ENCODE measurements at regions not wholly inside any gene's neighbourhood (a gene's known extent, or its start where the extent isn't known, plus 50 kb on each side); places are given as distances from the start of the nearest gene placed in this dataset.

DNA sequence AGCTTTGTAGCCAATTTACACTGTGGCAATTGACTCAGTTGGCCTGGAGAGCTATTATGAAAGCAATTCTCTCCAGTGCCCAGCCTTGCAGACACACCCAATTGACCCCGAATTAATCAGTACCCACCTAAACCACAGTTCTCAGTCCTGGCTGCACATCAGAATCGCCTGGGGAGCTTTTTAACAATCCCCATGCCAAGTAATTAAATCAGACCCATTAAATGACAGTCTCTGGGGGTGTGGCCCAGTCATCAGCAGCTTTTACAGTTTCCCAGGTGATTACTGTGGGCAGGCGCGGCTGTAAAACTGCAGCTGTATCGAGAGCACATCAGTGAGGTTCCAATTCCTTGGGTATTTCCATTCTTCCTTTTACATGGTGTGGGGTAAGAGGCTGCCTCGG lies 460.9 kb upstream of the FAT1 start:
- Histone ChIP-seq H3K9ac (ENCODE audit: insufficient read depth, low read depth, low read length) (no peak overlapping the region), H3K4me2 (ENCODE audit: low read depth, low read length) (no peak overlapping the region), H3K79me2 (ENCODE audit: insufficient read depth, low read length) (no peaks in the 10 kb centered on the region), H2AFZ (ENCODE audit: low read length) (no peak overlapping the region), H3K9me3 (ENCODE audit: low read length) (no peaks in the 10 kb centered on the region), H3K27ac (ENCODE audit: extremely low read length, insufficient read depth, low read length) (no peak overlapping the region), H3K4me1 (ENCODE audit: insufficient read depth, low read length) (peaks cover 10% of the 10 kb centered on the region), H3K36me3 (replicated peaks in 1 of 2; ENCODE audit: control insufficient read depth in 1 of 2, insufficient read depth in 2 of 2, low read length in 2 of 2) (no peaks in the 10 kb centered on the region), H3K4me3 (replicated peaks in 1 of 3; ENCODE audit: insufficient read depth in 1 of 3, low read depth in 2 of 3, low read length in 3 of 3) (no peak overlapping the region), H4K20me1 (ENCODE audit: insufficient read depth, low read length) (no peaks in the 10 kb centered on the region), H3K27me3 (ENCODE audit: control insufficient read depth in 1 of 2, insufficient read depth in 2 of 2, low read length in 2 of 2) (peaks cover 1 to 6% of the 10 kb centered on the region in 2 experiments; a peak in 1 of 5 replicates)
- no peak for DNase-seq (ENCODE audit: low spot score)
- CTCF ChIA-PET (ENCODE audit: low intra/inter-chr PET ratio, low total read pairs), result no interaction called here
- ATAC-seq, result no peak
- POLR2A ChIA-PET, result no interaction called here
- no peak for FAIRE-seq
- 30% methylated on average over 5 of the region's 6 CpGs for WGBS (ENCODE audit: low lambda C conversion rate)
- TF ChIP-seq MXI1 (IDR thresholded peaks at IDR 0.05; ENCODE audit: borderline replicate concordance, low read depth, low read length) (no peak), SP4 (CRISPR knock-in tag; IDR thresholded peaks at IDR 0.05) (no peak), SOX13 (IDR thresholded peaks at IDR 0.05) (no peak), SOX13 (CRISPR knock-in tag; conservative IDR thresholded peaks at IDR 0.05 in 1 of 2, IDR thresholded peaks at IDR 0.05 in 1 of 2) (no peak), ZNF577 (CRISPR knock-in tag; IDR thresholded peaks at IDR 0.05; ENCODE audit: borderline replicate concordance, low read depth) (no peak), NR2F6 (IDR thresholded peaks at IDR 0.05) (no peak), NR2F6 (CRISPR knock-in tag; IDR thresholded peaks at IDR 0.05) (no peak), FOXJ3 (CRISPR knock-in tag; IDR thresholded peaks at IDR 0.05; ENCODE audit: borderline replicate concordance) (no peak), IKZF4 (CRISPR knock-in tag; IDR thresholded peaks at IDR 0.05; ENCODE audit: borderline replicate concordance, low read depth, not compliant biosample characterization) (no peak), SP1 (IDR thresholded peaks at IDR 0.05) (no peak), SP1 (CRISPR knock-in tag; IDR thresholded peaks at IDR 0.05) (no peak), KDM5B (CRISPR knock-in tag; IDR thresholded peaks at IDR 0.05; ENCODE audit: borderline replicate concordance) (no peak)
- TF ChIP-seq, protein P1, sequence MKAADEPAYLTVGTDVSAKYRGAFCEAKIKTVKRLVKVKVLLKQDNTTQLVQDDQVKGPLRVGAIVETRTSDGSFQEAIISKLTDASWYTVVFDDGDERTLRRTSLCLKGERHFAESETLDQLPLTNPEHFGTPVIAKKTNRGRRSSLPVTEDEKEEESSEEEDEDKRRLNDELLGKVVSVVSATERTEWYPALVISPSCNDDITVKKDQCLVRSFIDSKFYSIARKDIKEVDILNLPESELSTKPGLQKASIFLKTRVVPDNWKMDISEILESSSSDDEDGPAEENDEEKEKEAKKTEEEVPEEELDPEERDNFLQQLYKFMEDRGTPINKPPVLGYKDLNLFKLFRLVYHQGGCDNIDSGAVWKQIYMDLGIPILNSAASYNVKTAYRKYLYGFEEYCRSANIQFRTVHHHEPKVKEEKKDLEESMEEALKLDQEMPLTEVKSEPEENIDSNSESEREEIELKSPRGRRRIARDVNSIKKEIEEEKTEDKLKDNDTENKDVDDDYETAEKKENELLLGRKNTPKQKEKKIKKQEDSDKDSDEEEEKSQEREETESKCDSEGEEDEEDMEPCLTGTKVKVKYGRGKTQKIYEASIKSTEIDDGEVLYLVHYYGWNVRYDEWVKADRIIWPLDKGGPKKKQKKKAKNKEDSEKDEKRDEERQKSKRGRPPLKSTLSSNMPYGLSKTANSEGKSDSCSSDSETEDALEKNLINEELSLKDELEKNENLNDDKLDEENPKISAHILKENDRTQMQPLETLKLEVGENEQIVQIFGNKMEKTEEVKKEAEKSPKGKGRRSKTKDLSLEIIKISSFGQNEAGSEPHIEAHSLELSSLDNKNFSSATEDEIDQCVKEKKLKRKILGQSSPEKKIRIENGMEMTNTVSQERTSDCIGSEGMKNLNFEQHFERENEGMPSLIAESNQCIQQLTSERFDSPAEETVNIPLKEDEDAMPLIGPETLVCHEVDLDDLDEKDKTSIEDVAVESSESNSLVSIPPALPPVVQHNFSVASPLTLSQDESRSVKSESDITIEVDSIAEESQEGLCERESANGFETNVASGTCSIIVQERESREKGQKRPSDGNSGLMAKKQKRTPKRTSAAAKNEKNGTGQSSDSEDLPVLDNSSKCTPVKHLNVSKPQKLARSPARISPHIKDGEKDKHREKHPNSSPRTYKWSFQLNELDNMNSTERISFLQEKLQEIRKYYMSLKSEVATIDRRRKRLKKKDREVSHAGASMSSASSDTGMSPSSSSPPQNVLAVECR (CRISPR knock-in tag; IDR thresholded peaks at IDR 0.05; ENCODE audit: borderline replicate concordance), result no peak
- no TSS peak for BruUV-seq (replicated peaks)
- in situ Hi-C loops (cut with HindIII; ENCODE audit: extremely low pct_ligation_motif_present, low pct_unique_long_range_greater_than_20kb) (no loop called here), intact Hi-C loops (cut with micrococcal nuclease; ENCODE audit: unreplicated experiment) (loop anchor here (10.0 kb wide), 1 partner anchor 170 kb away; no protein-coding TSS in a partner anchor)
